ENCODE measurements at regions not wholly inside any gene's neighbourhood (a gene's known extent, or its start where the extent isn't known, plus 50 kb on each side); places are given as distances from the start of the nearest gene placed in this dataset.
A peak's percentile ranks its signal among the peaks of the same experiment; 100 is the strongest.
"Not testable (repeated sequence)": the region's sequence is repeated elsewhere in the genome, so short reads cannot be mapped to it uniquely, and the experiment has no call there.

GRCh38 chr12:74595696-74596095 is 58.1 kb downstream of the ATXN7L3B start:
- no peak for DNase-seq

- no peak for DNase-seq
Measured at GRCh38 chr12:74598819-74599218, 61.2 kb downstream of the ATXN7L3B start.

- no peak for DNase-seq
Measured at GRCh38 chr12:74599932-74600331, 62.3 kb downstream of the ATXN7L3B start.

GRCh38 chr12:74600817-74601216 is 63.2 kb downstream of the ATXN7L3B start:
- DNase-seq, result not testable (repeated sequence)

GRCh38 chr12:74602881-74603672 is 65.4 kb downstream of the ATXN7L3B start:
- no peak for DNase-seq

- no peak for DNase-seq
Measured at GRCh38 chr12:74608231-74608775, 70.7 kb downstream of the ATXN7L3B start.

GRCh38 chr12:74610711-74611110 is 73.1 kb downstream of the ATXN7L3B start:
- DNase-seq, result no peak

GRCh38 chr12:74614426-74614825 is 76.8 kb downstream of the ATXN7L3B start:
- no peak for DNase-seq

- DNase-seq, result no peak
Measured at GRCh38 chr12:74619084-74619483, 81.4 kb downstream of the ATXN7L3B start.

- no peak for DNase-seq
Measured at GRCh38 chr12:74619884-74620283, 82.2 kb downstream of the ATXN7L3B start.

- DNase-seq, result no peak
Measured at GRCh38 chr12:74620921-74621320, 83.3 kb downstream of the ATXN7L3B start.

- peak; percentile 66 for DNase-seq
Measured at GRCh38 chr12:74624201-74624600, 86.6 kb downstream of the ATXN7L3B start.

- no peak for DNase-seq
Measured at GRCh38 chr12:74626397-74626796, 88.8 kb downstream of the ATXN7L3B start.

GRCh38 chr12:74641262-74641661 is 103.6 kb downstream of the ATXN7L3B start:
- DNase-seq, result no peak

- no peak for DNase-seq
Measured at GRCh38 chr12:74641694-74642093, 104.1 kb downstream of the ATXN7L3B start.

- no peak for DNase-seq
Measured at GRCh38 chr12:74644681-74645080, 107.0 kb downstream of the ATXN7L3B start.

- DNase-seq, result peak; percentile 24
Measured at GRCh38 chr12:74646831-74647230, 109.2 kb downstream of the ATXN7L3B start.

GRCh38 chr12:74647256-74647655 is 109.6 kb downstream of the ATXN7L3B start:
- DNase-seq, result no peak

GRCh38 chr12:74656251-74656650 is 118.6 kb downstream of the ATXN7L3B start:
- DNase-seq, result no peak

- no peak for DNase-seq
Measured at GRCh38 chr12:74660442-74660841, 122.8 kb downstream of the ATXN7L3B start.

- DNase-seq, result no peak
Measured at GRCh38 chr12:74663958-74664357, 126.3 kb downstream of the ATXN7L3B start.

GRCh38 chr12:74665690-74666089 is 128.1 kb downstream of the ATXN7L3B start:
- no peak for DNase-seq

- DNase-seq, result no peak
Measured at GRCh38 chr12:74671421-74671820, 133.8 kb downstream of the ATXN7L3B start.

- DNase-seq, result not testable (repeated sequence)
Measured at GRCh38 chr12:74676955-74677354, 139.3 kb downstream of the ATXN7L3B start.

- DNase-seq, result no peak
Measured at GRCh38 chr12:74685385-74685784, 147.8 kb downstream of the ATXN7L3B start.

All from NCI-H2081 treated with DMSO at 0.1 percent for 48 hours (cell line).